Cardiac fibroblast (primary cell): ENCODE measurements at regions not wholly inside any gene's neighbourhood (a gene's known extent, or its start where the extent isn't known, plus 50 kb on each side); places are given as distances from the start of the nearest gene placed in this dataset.

Experiments
- DNase-seq, 2 donors: peaks; one replicate each; pipeline versions ENCODE4 v3.0.0 to v3.0.0-alpha.2; 2010; ENCODE audit warnings: low read depth in 2 of 2
- H3K4me3 ChIP-seq, 2 donors: replicated peaks in 1 of 2; 1 replicate in 1 of 2; 2 replicates in 1 of 2; pipeline ENCODE4 v1.5.1; 2011; ENCODE audit warnings: low read depth in 2 of 2, low read length in 2 of 2, mild to moderate bottlenecking in 2 of 2, moderate library complexity in 1 of 2
- CTCF ChIP-seq: IDR thresholded peaks from one replicate; pipeline ENCODE4 v1.5.1; 2011; ENCODE audit warnings: low read depth, mild to moderate bottlenecking, low read length, inconsistent platforms

- no peak for TF ChIP-seq CTCF
- H3K4me3 ChIP-seq, result no peak overlapping the region
- DNase-seq, result no peak
Measured at GRCh38 chr17:31672161-31672819, 186.8 kb downstream of the COPRS start.

GRCh38 chr17:31663576-31663975 lies 195.5 kb downstream of the COPRS start:
- peak; percentile 15 to 41 for DNase-seq
- no peak for TF ChIP-seq CTCF
- H3K4me3 ChIP-seq, result no peak overlapping the region

GRCh38 chr17:31660684-31661083 lies 198.4 kb downstream of the COPRS start:
- no peak for DNase-seq
- no peak for TF ChIP-seq CTCF
- H3K4me3 ChIP-seq, result no peak overlapping the region

GRCh38 chr17:31657876-31658275 lies 201.2 kb downstream of the COPRS start:
- H3K4me3 ChIP-seq, result no peak overlapping the region
- no peak for DNase-seq
- TF ChIP-seq CTCF, result no peak

GRCh38 chr17:31654936-31655335 lies 204.1 kb downstream of the COPRS start:
- no peak for TF ChIP-seq CTCF
- DNase-seq, result no peak
- no peak overlapping the region for H3K4me3 ChIP-seq

GRCh38 chr17:31653691-31654090 lies 205.4 kb downstream of the COPRS start:
- H3K4me3 ChIP-seq, result no peak overlapping the region
- DNase-seq, result peak; percentile 18 to 19
- no peak for TF ChIP-seq CTCF
